Stomach (tissue), 4 donors: ENCODE measurements at regions not wholly inside any gene's neighbourhood (a gene's known extent, or its start where the extent isn't known, plus 50 kb on each side); places are given as distances from the start of the nearest gene placed in this dataset.

Experiments
- CTCF ChIP-seq, 7 experiments: fragments of 450-650 bp in 4 of 7; fragments of 200-600 bp in 3 of 7; sonication (generic) in 3 of 7; IDR thresholded peaks; one replicate each; pipeline ENCODE4 v1.5.1; 2016 to 2019; ENCODE audit warnings: antibody characterized with exemption in 7 of 7, control low read depth in 2 of 7, mild to moderate bottlenecking in 1 of 7
- EP300 ChIP-seq: sonication (generic); formaldehyde crosslinking; IDR thresholded peaks from one replicate; pipeline ENCODE4 v1.6.1; 2017; ENCODE audit warnings: antibody characterized with exemption
- POLR2A ChIP-seq, 4 donors: fragments of 450-650 bp; IDR thresholded peaks; one replicate each; pipeline ENCODE4 v1.6.1; 2016; ENCODE audit warnings: antibody characterized with exemption in 4 of 4, control low read depth in 2 of 4, mild to moderate bottlenecking in 1 of 4, moderate library complexity in 1 of 4
- POLR2AphosphoS5 ChIP-seq, 3 donors: sonication (generic); formaldehyde crosslinking; IDR thresholded peaks; one replicate each; pipeline ENCODE4 v1.6.1; 2016; ENCODE audit warnings: antibody characterized with exemption in 3 of 3

GRCh38 chr10:111186358-111186757 lies 109.5 kb downstream of the ADRA2A start:
- no peak for TF ChIP-seq CTCF (IDR thresholded peaks at IDR 0.05)
- no peak for TF ChIP-seq POLR2A (IDR thresholded peaks at IDR 0.05)
- no peak for TF ChIP-seq EP300
- TF ChIP-seq POLR2AphosphoS5 (IDR thresholded peaks at IDR 0.05), result no peak
